GM12878 (cell line): ENCODE measurements at regions not wholly inside any gene's neighbourhood (a gene's known extent, or its start where the extent isn't known, plus 50 kb on each side); places are given as distances from the start of the nearest gene placed in this dataset.

ENCODE experiments used
- ATAC-seq: fragments of 200-7000 bp; cut with Tn5 transposase; 3 replicates; pipeline ENCODE4 v1.9.1; 2020; ENCODE audit warnings: mild to moderate bottlenecking, moderate library complexity
- BruUV-seq: library from RNA; stranded (reverse); fragments of 400-500 nt; replicated peaks from 2 replicates; lab custom pipeline; 2021; lab: Mats Ljungman, UMichigan
- CTCF ChIA-PET: fragments of 300-600 bp; sonication (Branson Sonifier 250); formaldehyde crosslinking; extraction: SDS; loops from one replicate; lab custom pipeline; 2021; ENCODE audit warnings: inconsistent platforms; lab: Yijun Ruan, JAX
- POLR2A ChIA-PET: fragments of 350-600 bp; formaldehyde crosslinking; extraction: SDS; loops from one replicate; lab custom pipeline; 2021; ENCODE audit warnings: inconsistent platforms; lab: Charles Lee
- RAD21 ChIA-PET: fragments of 300-600 bp; sonication (Branson Sonifier 250); formaldehyde crosslinking; loops from one replicate; lab custom pipeline; 2023; ENCODE audit warnings: antibody characterized with exemption; ENCODE audit not compliant: unreplicated experiment; lab: Charles Lee
- SMC1A ChIA-PET: fragments of 300-600 bp; sonication (Branson Sonifier 250); formaldehyde crosslinking; loops from one replicate; lab custom pipeline; 2023; ENCODE audit not compliant: unreplicated experiment, uncharacterized antibody; lab: Charles Lee
- DNase-seq: peaks from one replicate; pipeline ENCODE4 v3.0.0-alpha.2; 2011; ENCODE audit warnings: low read depth, low spot score
- FAIRE-seq: peaks from 3 replicates; lab custom pipeline; 2011; peaks lifted over from hg19 to GRCh38; lab: Jason Lieb, UNC
- H2AFZ ChIP-seq: 2 replicates; pipeline ENCODE4 v1.6.0; 2011; ENCODE audit warnings: low read depth, low read length, control low read depth; ENCODE audit not compliant: control insufficient read depth
- H3K27ac ChIP-seq: 2 replicates; pipeline ENCODE4 v1.5.1; 2011; ENCODE audit warnings: control low read depth; ENCODE audit not compliant: control insufficient read depth, insufficient read depth
- H3K27me3 ChIP-seq, 2 experiments: replicated peaks in 1 of 2; 2 replicates each; pipeline versions ENCODE4 v1.6.0 to v1.6.1; 2011; ENCODE audit warnings: low read length in 1 of 2; ENCODE audit not compliant: control insufficient read depth in 2 of 2, insufficient read depth in 2 of 2
- H3K36me3 ChIP-seq, 2 experiments: 2 replicates each; pipeline ENCODE4 v1.5.1; 2011; ENCODE audit warnings: low read length in 1 of 2; ENCODE audit not compliant: control insufficient read depth in 2 of 2, insufficient read depth in 2 of 2
- H3K4me1 ChIP-seq: 2 replicates; pipeline ENCODE4 v1.6.1; 2011; ENCODE audit warnings: mild to moderate bottlenecking, low read length, moderate library complexity, mixed read lengths; ENCODE audit not compliant: control insufficient read depth, insufficient read depth
- H3K4me2 ChIP-seq: 2 replicates; pipeline ENCODE4 v1.6.0; 2011; ENCODE audit warnings: control low read depth; ENCODE audit not compliant: control insufficient read depth, insufficient read depth
- H3K4me3 ChIP-seq: fragments of 200-600 bp; sonication (generic); 2 replicates; pipeline ENCODE4 v1.5.1; 2016
- H3K79me2 ChIP-seq: 2 replicates; pipeline ENCODE4 v1.6.0; 2011; ENCODE audit warnings: low read length; ENCODE audit not compliant: control insufficient read depth, insufficient read depth
- H3K9ac ChIP-seq: 2 replicates; pipeline ENCODE4 v1.8.0; 2011; ENCODE audit warnings: low read length, control low read depth, mixed read lengths; ENCODE audit not compliant: control insufficient read depth, insufficient read depth
- H3K9me3 ChIP-seq: replicated peaks from 3 replicates; pipeline ENCODE4 v1.5.1; 2011; ENCODE audit warnings: mild to moderate bottlenecking, low read length; ENCODE audit not compliant: control insufficient read depth, insufficient read depth
- H4K20me1 ChIP-seq: 2 replicates; pipeline ENCODE4 v1.6.0; 2011; ENCODE audit not compliant: control insufficient read depth, insufficient read depth
- CBX3 ChIP-seq: fragments of 200-600 bp; sonication (generic); IDR thresholded peaks from 2 replicates; pipeline ENCODE4 v1.6.1; 2016; ENCODE audit warnings: low read depth, borderline replicate concordance
- CTCF ChIP-seq, 3 experiments: IDR thresholded peaks in 2 of 3; conservative IDR thresholded peaks in 1 of 3; 2 replicates each; pipeline ENCODE4 v1.5.1; 2011; ENCODE audit warnings: low read depth in 3 of 3, low read length in 3 of 3, mild to moderate bottlenecking in 3 of 3, control low read depth in 2 of 3, moderate library complexity in 2 of 3, inconsistent platforms in 1 of 3, mixed read lengths in 1 of 3; ENCODE audit not compliant: control insufficient read depth in 2 of 3, insufficient read depth in 1 of 3; ENCODE audit errors: extremely low read depth in 1 of 3
- ETV6 ChIP-seq, 2 experiments: fragments of 450-650 bp in 1 of 2; IDR thresholded peaks in 1 of 2; conservative IDR thresholded peaks in 1 of 2; 2 replicates each; pipeline ENCODE4 v1.6.1; 2014; ENCODE audit warnings: antibody characterized with exemption in 1 of 2, borderline replicate concordance in 1 of 2, low read depth in 1 of 2, mild to moderate bottlenecking in 1 of 2, moderate library complexity in 1 of 2
- FOXM1 ChIP-seq: IDR thresholded peaks from 2 replicates; pipeline ENCODE4 v1.6.1; 2012; ENCODE audit warnings: low read depth, mild to moderate bottlenecking, inconsistent platforms, low read length, moderate library complexity
- GABPA ChIP-seq: IDR thresholded peaks from 2 replicates; pipeline ENCODE4 v1.6.1; 2014; ENCODE audit warnings: antibody characterized with exemption, low read depth, mild to moderate bottlenecking, inconsistent platforms
- GATAD2B ChIP-seq: fragments of 450-650 bp; conservative IDR thresholded peaks from 2 replicates; pipeline ENCODE4 v1.6.1; 2017; ENCODE audit warnings: low read depth, mild to moderate bottlenecking, moderate library complexity
- IKZF1 ChIP-seq: fragments of 450-650 bp; conservative IDR thresholded peaks from 2 replicates; pipeline ENCODE4 v1.6.1; 2017; ENCODE audit warnings: antibody characterized with exemption, mild to moderate bottlenecking
- PAX5 ChIP-seq: IDR thresholded peaks from 2 replicates; pipeline ENCODE4 v1.6.1; 2011; ENCODE audit warnings: low read depth, low read length, borderline replicate concordance
- POLR2AphosphoS5 ChIP-seq: IDR thresholded peaks from 2 replicates; pipeline ENCODE4 v1.6.1; 2011; ENCODE audit warnings: mild to moderate bottlenecking, low read length, inconsistent platforms
- RUNX3 ChIP-seq: IDR thresholded peaks from 2 replicates; pipeline ENCODE4 v1.6.1; 2012; ENCODE audit warnings: low read length, inconsistent platforms
- SMAD5 ChIP-seq: IDR thresholded peaks from 2 replicates; pipeline ENCODE4 v1.6.1; 2016; ENCODE audit warnings: antibody characterized with exemption, low read depth
- SUZ12 ChIP-seq: fragments of 200-600 bp; sonication (generic); IDR thresholded peaks from one replicate; pipeline ENCODE4 v1.6.1; 2018; ENCODE audit warnings: antibody characterized with exemption, mild to moderate bottlenecking; ENCODE audit not compliant: unreplicated experiment
- TARDBP ChIP-seq: IDR thresholded peaks from 2 replicates; pipeline ENCODE4 v1.6.1; 2016; ENCODE audit warnings: borderline replicate concordance
- YBX1 ChIP-seq: fragments of 450-650 bp; IDR thresholded peaks from 2 replicates; pipeline ENCODE4 v1.6.1; 2016; ENCODE audit warnings: antibody characterized with exemption
- WGBS: methylation state at CpG from one replicate; pipeline ENCODE4 v1.1.6; 2016; ENCODE audit warnings: low lambda C conversion rate; ENCODE audit not compliant: insufficient replicate concordance, insufficient coverage; ENCODE audit errors: missing lambda C conversion rate; 5-methylcytosine and 5-hydroxymethylcytosine counted together
- in situ Hi-C: fragments of 300-500 bp; cut with MboI; formaldehyde crosslinking; loops from 9 replicates; pipeline ENCODE4 v1.14.3; 2018; ENCODE audit warnings: mixed read lengths
- intact Hi-C: fragments of 100-400 bp; cut with micrococcal nuclease; formaldehyde crosslinking; loops from one replicate; pipeline ENCODE4 v1.14.2; 2022; ENCODE audit not compliant: unreplicated experiment

- H3K9ac ChIP-seq = no peak overlapping the region
- intact Hi-C loops = no loop called here
- SMC1A ChIA-PET = interaction anchor here (1.0 to 14.0 kb wide), 9 partner anchors 17 to 254 kb away, joined by 3 to 143 read pairs (median 5); no protein-coding TSS in a partner anchor
- no peaks in the 10 kb centered on the region for H3K79me2 ChIP-seq
- POLR2A ChIA-PET = interaction anchor here (0.5 to 1.9 kb wide), 3 partner anchors 11 to 191 kb away, joined by 4 to 10 read pairs (median 5); no protein-coding TSS in a partner anchor
- H3K4me1 ChIP-seq = peaks cover 35% of the 10 kb centered on the region
- H3K27ac ChIP-seq = no peak overlapping the region
- H3K4me2 ChIP-seq = no peak overlapping the region
- ATAC-seq (no peak), FAIRE-seq (no peak), DNase-seq (no peak)
- H3K36me3 ChIP-seq = no peaks in the 10 kb centered on the region
- no peak overlapping the region for H2AFZ ChIP-seq
- BruUV-seq = no TSS peak
- WGBS = 0% methylated on average over 1 of the region's 1 CpG
- no peaks in the 10 kb centered on the region; the same call in 1 of the 3 replicates for H3K9me3 ChIP-seq
- CTCF ChIA-PET = interaction anchor here (1.1 to 2.0 kb wide), 3 partner anchors 57 to 338 kb away, joined by 3 to 12 read pairs (median 5); no protein-coding TSS in a partner anchor
- no peak for TF ChIP-seq POLR2AphosphoS5
- TF ChIP-seq FOXM1 = no peak
- TF ChIP-seq SMAD5 = no peak
- TF ChIP-seq RUNX3 = no peak
- TF ChIP-seq TARDBP = no peak
- no peak for TF ChIP-seq CBX3
- TF ChIP-seq CTCF (IDR thresholded peaks at IDR 0.05 in 2 of 3, conservative IDR thresholded peaks at IDR 0.05 in 1 of 3; ENCODE audit: control insufficient read depth in 2 of 3, extremely low read depth in 1 of 3, insufficient read depth in 1 of 3, low read depth in 3 of 3, low read length in 3 of 3) = no peak
- no peak for TF ChIP-seq GABPA
- no peak for TF ChIP-seq ETV6 (conservative IDR thresholded peaks at IDR 0.05 in 1 of 2, IDR thresholded peaks at IDR 0.05 in 1 of 2; ENCODE audit: borderline replicate concordance in 1 of 2, low read depth in 1 of 2)
- TF ChIP-seq SUZ12 = no peak
- TF ChIP-seq IKZF1 = no peak
- no peak for TF ChIP-seq PAX5
- TF ChIP-seq YBX1 = no peak
- TF ChIP-seq GATAD2B = no peak
- H3K4me3 ChIP-seq = no peak overlapping the region
- H3K27me3 ChIP-seq = no peaks in the 10 kb centered on the region
- in situ Hi-C loops = loop anchor here (25.0 kb wide), 1 partner anchor 101 kb away; no protein-coding TSS in a partner anchor
- no peaks in the 10 kb centered on the region for H4K20me1 ChIP-seq
- RAD21 ChIA-PET = interaction anchor here (1.3 to 10.5 kb wide), 4 partner anchors 9 to 227 kb away, joined by 3 to 155 read pairs (median 112); partner anchors contain the start of gene IRF2BP2
Measured at GRCh38 chr1:234838182-234838581, 228.2 kb upstream of the IRF2BP2 start.
